DOHH2 (cell line): ENCODE measurements at regions not wholly inside any gene's neighbourhood (a gene's known extent, or its start where the extent isn't known, plus 50 kb on each side); places are given as distances from the start of the nearest gene placed in this dataset.

Source experiments
- H3F3A ChIP-seq: fragments of 200-600 bp; sonication (generic), shearing (Covaris generic); 2 replicates; pipeline ENCODE4 v1.6.0; 2016; ENCODE audit warnings: antibody characterized with exemption, mild to moderate bottlenecking; ENCODE audit not compliant: control insufficient read depth, insufficient read depth
- H3K27ac ChIP-seq: fragments of 200-600 bp; sonication (generic); 2 replicates; pipeline ENCODE4 v1.5.1; 2014; ENCODE audit warnings: low read depth, mild to moderate bottlenecking, low read length, moderate library complexity
- H3K27me3 ChIP-seq: fragments of 200-600 bp; sonication (generic); 2 replicates; pipeline ENCODE4 v1.6.1; 2014; ENCODE audit warnings: mild to moderate bottlenecking, low read length, mixed read lengths; ENCODE audit not compliant: control insufficient read depth
- H3K36me3 ChIP-seq: fragments of 200-600 bp; sonication (generic); 2 replicates; pipeline ENCODE4 v1.6.1; 2014; ENCODE audit warnings: mild to moderate bottlenecking, low read length, moderate library complexity, mixed read lengths; ENCODE audit not compliant: control insufficient read depth
- H3K4me1 ChIP-seq: fragments of 200-600 bp; sonication (generic); 2 replicates; pipeline ENCODE4 v1.6.1; 2014; ENCODE audit warnings: mild to moderate bottlenecking, low read length, mixed read lengths; ENCODE audit not compliant: control insufficient read depth
- H3K4me2 ChIP-seq: fragments of 200-600 bp; sonication (generic); 2 replicates; pipeline ENCODE4 v1.6.0; 2014; ENCODE audit warnings: mild to moderate bottlenecking, low read length, moderate library complexity
- H3K4me3 ChIP-seq: fragments of 200-600 bp; sonication (generic); 2 replicates; pipeline ENCODE4 v1.5.1; 2014; ENCODE audit warnings: mild to moderate bottlenecking, low read length, mixed read lengths
- H3K79me2 ChIP-seq: fragments of 200-600 bp; sonication (generic); 2 replicates; pipeline ENCODE4 v1.6.1; 2014; ENCODE audit warnings: mild to moderate bottlenecking, low read length, mixed read lengths; ENCODE audit not compliant: control insufficient read depth
- H3K9me2 ChIP-seq: fragments of 200-600 bp; sonication (generic); replicated peaks from 2 replicates; pipeline ENCODE4 v1.6.1; 2014; ENCODE audit warnings: mild to moderate bottlenecking, low read length, mixed read lengths; ENCODE audit not compliant: control insufficient read depth
- H3K9me3 ChIP-seq: fragments of 200-600 bp; sonication (generic); 2 replicates; pipeline ENCODE4 v1.6.1; 2014; ENCODE audit warnings: antibody characterized with exemption, low read length, mixed read lengths; ENCODE audit not compliant: control insufficient read depth, insufficient read depth
- H4K20me1 ChIP-seq: fragments of 200-600 bp; sonication (generic); 2 replicates; pipeline ENCODE4 v1.6.0; 2014; ENCODE audit warnings: low read depth, mild to moderate bottlenecking, antibody characterized with exemption, low read length, moderate library complexity; ENCODE audit not compliant: control insufficient read depth, insufficient read depth
- CTCF ChIP-seq: fragments of 200-600 bp; sonication (generic); IDR thresholded peaks from one replicate; pipeline ENCODE4 v1.5.1; 2014; ENCODE audit warnings: antibody characterized with exemption, mild to moderate bottlenecking, low read depth, low read length; ENCODE audit not compliant: poor library complexity, severe bottlenecking
- EZH2phosphoT487 ChIP-seq: fragments of 200-600 bp; sonication (generic); IDR thresholded peaks from 2 replicates; pipeline ENCODE4 v1.6.1; 2017; ENCODE audit warnings: borderline replicate concordance, mild to moderate bottlenecking, antibody characterized with exemption, low read length, moderate library complexity, mixed read lengths

- H4K20me1 ChIP-seq = no peaks in the 10 kb centered on the region
- no peaks in the 10 kb centered on the region for H3K9me3 ChIP-seq
- H3K9me2 ChIP-seq = no peaks in the 10 kb centered on the region
- H3K27ac ChIP-seq = no peak overlapping the region
- no peak overlapping the region for H3K4me2 ChIP-seq
- H3K4me1 ChIP-seq = no peaks in the 10 kb centered on the region
- no peak overlapping the region for H3K4me3 ChIP-seq
- no peak for TF ChIP-seq EZH2phosphoT487
- no peak for TF ChIP-seq CTCF
- no peaks in the 10 kb centered on the region for H3F3A ChIP-seq
- H3K79me2 ChIP-seq = no peaks in the 10 kb centered on the region
- no peaks in the 10 kb centered on the region for H3K27me3 ChIP-seq
- H3K36me3 ChIP-seq = no peaks in the 10 kb centered on the region
Observed at GRCh38 chr12:66984962-66985361, 284.2 kb upstream of the CAND1 start.

GRCh38 chr12:66999141-66999540 lies 270.0 kb upstream of the CAND1 start:
- no peak overlapping the region for H3K4me3 ChIP-seq
- no peaks in the 10 kb centered on the region for H3K27me3 ChIP-seq
- H3K9me3 ChIP-seq = no peaks in the 10 kb centered on the region
- H3K36me3 ChIP-seq = no peaks in the 10 kb centered on the region
- H3K4me2 ChIP-seq = no peak overlapping the region
- no peaks in the 10 kb centered on the region for H3K9me2 ChIP-seq
- no peaks in the 10 kb centered on the region for H3K4me1 ChIP-seq
- H3K79me2 ChIP-seq = peaks cover 24% of the 10 kb centered on the region
- no peaks in the 10 kb centered on the region for H3F3A ChIP-seq
- TF ChIP-seq EZH2phosphoT487 (no peak), CTCF (no peak)
- H4K20me1 ChIP-seq = no peaks in the 10 kb centered on the region
- no peak overlapping the region for H3K27ac ChIP-seq

GRCh38 chr12:67001251-67001650 lies 267.9 kb upstream of the CAND1 start:
- Histone ChIP-seq H3K9me2 (no peaks in the 10 kb centered on the region; the same call in 1 of the 2 replicates), H3K4me3 (no peak overlapping the region), H3F3A (no peaks in the 10 kb centered on the region), H3K27ac (no peak overlapping the region), H3K4me2 (no peak overlapping the region), H3K27me3 (no peaks in the 10 kb centered on the region), H3K79me2 (peaks cover 32% of the 10 kb centered on the region), H4K20me1 (no peaks in the 10 kb centered on the region), H3K9me3 (no peaks in the 10 kb centered on the region), H3K4me1 (peaks cover 6% of the 10 kb centered on the region; the same call in 1 of the 2 replicates), H3K36me3 (no peaks in the 10 kb centered on the region)
- TF ChIP-seq CTCF = no peak
- TF ChIP-seq EZH2phosphoT487 = no peak
